Progenitor cell of endocrine pancreas (in vitro differentiated cells): ENCODE measurements at regions not wholly inside any gene's neighbourhood (a gene's known extent, or its start where the extent isn't known, plus 50 kb on each side); places are given as distances from the start of the nearest gene placed in this dataset.

Experiments
- DNase-seq: peaks from one replicate; pipeline ENCODE4 v3.0.0; 2021; ENCODE audit warnings: low spot score; ENCODE audit not compliant: unreplicated experiment
- H3K27ac Mint-ChIP-seq: 2 replicates; pipeline ENCODE4 v1.8.0; 2021; ENCODE audit warnings: mild to moderate bottlenecking, moderate library complexity, mixed read lengths
- H3K27me3 Mint-ChIP-seq: 2 replicates; pipeline ENCODE4 v1.8.0; 2021; ENCODE audit warnings: mixed read lengths
- H3K36me3 Mint-ChIP-seq: 2 replicates; pipeline ENCODE4 v1.8.0; 2022; ENCODE audit warnings: mixed read lengths; ENCODE audit not compliant: insufficient read depth
- H3K4me1 Mint-ChIP-seq: 2 replicates; pipeline ENCODE4 v1.8.0; 2021; ENCODE audit warnings: low read depth, mixed read lengths
- H3K4me3 Mint-ChIP-seq: 2 replicates; pipeline ENCODE4 v1.8.0; 2021; ENCODE audit warnings: low read depth, mild to moderate bottlenecking, moderate library complexity, mixed read lengths
- H3K9me3 Mint-ChIP-seq: 2 replicates; pipeline ENCODE4 v1.8.0; 2021; ENCODE audit warnings: low read depth, mixed read lengths
- CTCF ChIP-seq: fragments of 200-600 bp; sonication (generic); IDR thresholded peaks from one replicate; pipeline ENCODE4 v1.5.0; 2021; ENCODE audit warnings: antibody characterized with exemption, mild to moderate bottlenecking; ENCODE audit not compliant: unreplicated experiment

- Mint-ChIP-seq H3K4me1 (peaks cover 31% of the 10 kb centered on the region), H3K9me3 (peaks cover 19% of the 10 kb centered on the region), H3K4me3 (no peak overlapping the region), H3K27me3 (no peaks in the 10 kb centered on the region), H3K27ac (no peak overlapping the region), H3K36me3 (peaks cover 9% of the 10 kb centered on the region)
- DNase-seq = no peak
- TF ChIP-seq CTCF = no peak
These were observed 59.2 kb upstream of the RCBTB2 start for GRCh38 chr13:48591889-48592687.

GRCh38 chr13:48592688-48593049 lies 59.8 kb upstream of the RCBTB2 start:
- H3K9me3 Mint-ChIP-seq = peaks cover 21% of the 10 kb centered on the region
- no peak overlapping the region for H3K27ac Mint-ChIP-seq
- no peak for TF ChIP-seq CTCF
- no peak overlapping the region for H3K4me3 Mint-ChIP-seq
- H3K36me3 Mint-ChIP-seq = peaks cover 9% of the 10 kb centered on the region
- H3K27me3 Mint-ChIP-seq = no peaks in the 10 kb centered on the region
- H3K4me1 Mint-ChIP-seq = peaks cover 31% of the 10 kb centered on the region
- no peak for DNase-seq

GRCh38 chr13:48593536-48593935 lies 60.2 kb upstream of the CYSLTR2 start:
- H3K27me3 Mint-ChIP-seq = no peaks in the 10 kb centered on the region
- H3K27ac Mint-ChIP-seq = no peak overlapping the region
- peaks cover 7% of the 10 kb centered on the region for H3K36me3 Mint-ChIP-seq
- no peak overlapping the region for H3K4me3 Mint-ChIP-seq
- DNase-seq = no peak
- H3K9me3 Mint-ChIP-seq = peaks cover 24% of the 10 kb centered on the region
- no peak for TF ChIP-seq CTCF
- peaks cover 31% of the 10 kb centered on the region for H3K4me1 Mint-ChIP-seq

GRCh38 chr13:48594096-48594815 lies 59.5 kb upstream of the CYSLTR2 start:
- Mint-ChIP-seq H3K4me3 (no peak overlapping the region), H3K27ac (no peak overlapping the region), H3K27me3 (no peaks in the 10 kb centered on the region), H3K4me1 (peaks cover 31% of the 10 kb centered on the region), H3K36me3 (peaks cover 6% of the 10 kb centered on the region), H3K9me3 (peaks cover 24% of the 10 kb centered on the region)
- DNase-seq = no peak
- no peak for TF ChIP-seq CTCF

GRCh38 chr13:48595431-48596429 lies 58.0 kb upstream of the CYSLTR2 start:
- H3K4me1 Mint-ChIP-seq = peaks cover 28% of the 10 kb centered on the region
- DNase-seq = peak; percentile 13
- H3K27ac Mint-ChIP-seq = no peak overlapping the region
- TF ChIP-seq CTCF = peak; percentile 65
- H3K4me3 Mint-ChIP-seq = no peak overlapping the region
- peaks cover 27% of the 10 kb centered on the region for H3K9me3 Mint-ChIP-seq
- no peaks in the 10 kb centered on the region for H3K27me3 Mint-ChIP-seq
- H3K36me3 Mint-ChIP-seq = peaks cover 4% of the 10 kb centered on the region
